ENCODE measurements at regions not wholly inside any gene's neighbourhood (a gene's known extent, or its start where the extent isn't known, plus 50 kb on each side); places are given as distances from the start of the nearest gene placed in this dataset.

DNA sequence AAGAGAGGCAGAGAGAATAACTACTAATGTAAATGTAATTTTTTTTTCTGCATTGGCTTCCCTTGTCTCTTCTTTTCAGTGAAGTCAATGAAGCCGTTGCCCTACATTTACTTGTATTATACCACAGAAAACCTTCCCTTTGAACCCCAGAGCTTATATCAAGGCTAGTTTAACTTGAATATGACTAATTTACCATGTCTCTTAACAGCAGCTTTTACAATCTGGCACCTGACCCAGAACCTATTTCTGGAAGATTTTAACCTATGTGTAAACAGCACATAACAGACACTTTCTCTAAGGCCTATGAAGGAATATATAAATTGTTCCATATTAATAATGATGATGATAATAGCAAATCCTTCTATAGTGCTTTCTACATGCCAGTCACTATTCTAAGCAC, 580.5 kb upstream of the NXPH2 start:
- H3K9me3 Mint-ChIP-seq (ENCODE audit: unreplicated experiment): peaks cover 10% of the 10 kb centered on the region
- POLR2A ChIA-PET: no interaction called here
- CTCF ChIA-PET: no interaction called here
- TF ChIP-seq, protein P1, sequence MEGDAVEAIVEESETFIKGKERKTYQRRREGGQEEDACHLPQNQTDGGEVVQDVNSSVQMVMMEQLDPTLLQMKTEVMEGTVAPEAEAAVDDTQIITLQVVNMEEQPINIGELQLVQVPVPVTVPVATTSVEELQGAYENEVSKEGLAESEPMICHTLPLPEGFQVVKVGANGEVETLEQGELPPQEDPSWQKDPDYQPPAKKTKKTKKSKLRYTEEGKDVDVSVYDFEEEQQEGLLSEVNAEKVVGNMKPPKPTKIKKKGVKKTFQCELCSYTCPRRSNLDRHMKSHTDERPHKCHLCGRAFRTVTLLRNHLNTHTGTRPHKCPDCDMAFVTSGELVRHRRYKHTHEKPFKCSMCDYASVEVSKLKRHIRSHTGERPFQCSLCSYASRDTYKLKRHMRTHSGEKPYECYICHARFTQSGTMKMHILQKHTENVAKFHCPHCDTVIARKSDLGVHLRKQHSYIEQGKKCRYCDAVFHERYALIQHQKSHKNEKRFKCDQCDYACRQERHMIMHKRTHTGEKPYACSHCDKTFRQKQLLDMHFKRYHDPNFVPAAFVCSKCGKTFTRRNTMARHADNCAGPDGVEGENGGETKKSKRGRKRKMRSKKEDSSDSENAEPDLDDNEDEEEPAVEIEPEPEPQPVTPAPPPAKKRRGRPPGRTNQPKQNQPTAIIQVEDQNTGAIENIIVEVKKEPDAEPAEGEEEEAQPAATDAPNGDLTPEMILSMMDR (IDR thresholded peaks at IDR 0.05; ENCODE audit: unreplicated experiment): no peak
- no peaks in the 10 kb centered on the region for H3K4me1 Mint-ChIP-seq (ENCODE audit: insufficient read depth, unreplicated experiment)
- intact Hi-C loops (cut with micrococcal nuclease): no loop called here
- no peak for DNase-seq (ENCODE audit: unreplicated experiment)
- no peaks in the 10 kb centered on the region for H3K27me3 Mint-ChIP-seq (ENCODE audit: insufficient read depth, unreplicated experiment)
- no peak overlapping the region for H3K4me3 Mint-ChIP-seq (ENCODE audit: unreplicated experiment)
- H3K36me3 Mint-ChIP-seq (ENCODE audit: insufficient read depth, unreplicated experiment): no peaks in the 10 kb centered on the region
- no peak overlapping the region for H3K27ac Mint-ChIP-seq (ENCODE audit: low read depth, unreplicated experiment)
- no TSS peak for BruUV-seq (replicated peaks)

DNA sequence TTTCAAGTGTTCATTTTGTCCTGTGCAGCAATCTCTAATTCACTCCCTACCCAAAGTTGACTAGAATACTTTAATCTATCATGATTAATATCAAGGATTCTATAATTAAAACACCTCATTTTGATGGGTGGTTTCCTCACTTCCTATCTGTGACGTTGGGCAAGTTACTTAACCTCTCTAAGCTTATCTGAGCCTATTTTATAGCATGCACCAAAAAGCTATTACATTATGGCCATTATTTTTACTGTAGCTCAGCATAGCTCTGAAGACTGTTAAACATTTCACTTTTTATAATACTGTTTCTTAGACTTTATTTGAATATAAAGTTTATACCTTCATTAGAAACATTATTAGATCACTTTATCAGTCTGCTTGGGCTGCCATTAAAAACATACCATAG, 579.6 kb upstream of the NXPH2 start:
- TF ChIP-seq, protein P1 (IDR thresholded peaks at IDR 0.05; ENCODE audit: unreplicated experiment): no peak
- Mint-ChIP-seq H3K4me1 (ENCODE audit: insufficient read depth, unreplicated experiment) (no peaks in the 10 kb centered on the region), H3K27ac (ENCODE audit: low read depth, unreplicated experiment) (no peak overlapping the region), H3K36me3 (ENCODE audit: insufficient read depth, unreplicated experiment) (no peaks in the 10 kb centered on the region), H3K9me3 (ENCODE audit: unreplicated experiment) (peaks cover 10% of the 10 kb centered on the region), H3K27me3 (ENCODE audit: insufficient read depth, unreplicated experiment) (no peaks in the 10 kb centered on the region), H3K4me3 (ENCODE audit: unreplicated experiment) (no peak overlapping the region)
- no TSS peak for BruUV-seq (replicated peaks)
- no peak for DNase-seq (ENCODE audit: unreplicated experiment)
- ChIA-PET POLR2A (no interaction called here), CTCF (no interaction called here)
- intact Hi-C loops (cut with micrococcal nuclease): no loop called here

DNA sequence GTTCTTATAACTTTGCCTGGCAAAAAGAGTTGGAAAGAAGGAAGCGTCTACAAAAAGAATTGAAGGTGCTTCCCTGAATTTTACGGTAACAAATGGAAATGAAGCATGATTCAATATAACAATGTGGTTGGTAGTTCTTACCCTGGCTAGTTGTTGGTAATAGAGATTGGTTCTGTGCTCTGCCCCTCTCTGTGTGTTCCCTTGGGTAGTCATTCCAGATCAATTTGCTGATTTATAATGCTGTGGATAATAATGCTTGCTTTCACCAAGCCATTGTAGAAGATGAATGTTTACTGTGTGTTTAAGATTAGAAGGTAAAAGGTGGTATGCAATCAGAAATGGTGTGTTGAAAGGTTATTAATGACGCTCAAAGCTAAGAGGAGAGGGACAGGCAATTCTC, 577.8 kb upstream of the NXPH2 start:
- intact Hi-C loops (cut with micrococcal nuclease): no loop called here
- no peak overlapping the region for H3K4me3 Mint-ChIP-seq (ENCODE audit: unreplicated experiment)
- no peaks in the 10 kb centered on the region for H3K4me1 Mint-ChIP-seq (ENCODE audit: insufficient read depth, unreplicated experiment)

DNA sequence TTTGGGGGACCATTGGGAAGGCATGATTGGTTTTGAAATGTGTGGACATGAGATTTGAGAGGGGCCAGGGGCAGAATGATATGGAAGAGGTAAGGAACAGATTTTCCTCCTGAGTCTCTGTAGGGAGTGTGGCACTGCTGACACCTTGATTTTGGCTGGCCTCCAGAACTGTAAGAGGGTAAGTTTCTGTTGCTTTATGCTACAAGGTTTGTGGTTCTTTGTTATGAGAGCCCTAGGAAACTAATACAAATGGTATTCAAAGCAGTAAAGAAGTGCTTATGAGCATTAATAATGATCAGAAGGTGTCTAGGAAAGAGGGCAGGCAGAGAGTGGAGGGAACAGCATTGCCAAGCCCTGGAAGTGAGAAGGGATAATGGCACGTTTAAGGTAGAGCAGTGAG, 574.3 kb upstream of the NXPH2 start:
- no TSS peak for BruUV-seq (replicated peaks)
- no peak overlapping the region for H3K4me3 Mint-ChIP-seq (ENCODE audit: unreplicated experiment)
- no peaks in the 10 kb centered on the region for H3K4me1 Mint-ChIP-seq (ENCODE audit: insufficient read depth, unreplicated experiment)
- TF ChIP-seq, protein P1 (IDR thresholded peaks at IDR 0.05; ENCODE audit: unreplicated experiment): no peak
- no peak overlapping the region for H3K27ac Mint-ChIP-seq (ENCODE audit: low read depth, unreplicated experiment)
- POLR2A ChIA-PET: no interaction called here
- H3K9me3 Mint-ChIP-seq (ENCODE audit: unreplicated experiment): peaks cover 21% of the 10 kb centered on the region
- no peaks in the 10 kb centered on the region for H3K36me3 Mint-ChIP-seq (ENCODE audit: insufficient read depth, unreplicated experiment)
- intact Hi-C loops (cut with micrococcal nuclease): no loop called here
- CTCF ChIA-PET: no interaction called here
- H3K27me3 Mint-ChIP-seq (ENCODE audit: insufficient read depth, unreplicated experiment): no peaks in the 10 kb centered on the region
- DNase-seq (ENCODE audit: unreplicated experiment): no peak

More for the DNA sequence above, 577.8 kb upstream of the NXPH2 start:
- no TSS peak for BruUV-seq (replicated peaks)
- CTCF ChIA-PET: no interaction called here
- Mint-ChIP-seq H3K36me3 (ENCODE audit: insufficient read depth, unreplicated experiment) (no peaks in the 10 kb centered on the region), H3K27ac (ENCODE audit: low read depth, unreplicated experiment) (no peak overlapping the region), H3K27me3 (ENCODE audit: insufficient read depth, unreplicated experiment) (no peaks in the 10 kb centered on the region), H3K9me3 (ENCODE audit: unreplicated experiment) (peaks cover 9% of the 10 kb centered on the region)
- POLR2A ChIA-PET: no interaction called here
- DNase-seq (ENCODE audit: unreplicated experiment): no peak
- TF ChIP-seq, protein P1 (IDR thresholded peaks at IDR 0.05; ENCODE audit: unreplicated experiment): no peak

Data from MCF 10A (cell line).